C4-2B (cell line): ENCODE measurements at regions not wholly inside any gene's neighbourhood (a gene's known extent, or its start where the extent isn't known, plus 50 kb on each side); places are given as distances from the start of the nearest gene placed in this dataset.

Experiments
- CTCF ChIP-seq: fragments of 450-650 bp; conservative IDR thresholded peaks from 2 replicates; pipeline ENCODE4 v1.5.1; 2017; ENCODE audit warnings: mild to moderate bottlenecking
- ZFX ChIP-seq: fragments of 450-650 bp; IDR thresholded peaks from 2 replicates; pipeline ENCODE4 v1.6.1; 2017

DNA sequence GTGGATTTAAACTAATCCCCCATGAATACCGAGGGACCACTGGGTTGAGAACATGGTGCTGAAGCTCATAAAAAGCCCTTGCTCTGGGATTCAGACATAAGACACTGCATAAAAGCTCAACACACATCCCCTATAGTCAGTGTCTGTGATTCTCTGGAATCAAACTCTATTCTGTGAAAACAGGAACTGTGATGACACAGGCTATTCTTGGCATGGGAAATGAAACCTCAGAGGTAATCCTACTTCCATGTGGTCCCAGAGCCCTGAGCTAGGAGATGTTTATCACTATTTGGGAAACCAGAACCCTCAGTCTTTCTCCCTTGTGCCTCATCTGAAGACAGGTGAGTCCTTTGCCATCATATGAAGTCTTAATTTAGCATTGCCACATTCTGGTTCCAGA, 135.4 kb upstream of the PRSS3 start:
- TF ChIP-seq CTCF (no peak), ZFX (no peak)
